IPS-20b (cell line): ENCODE measurements at regions not wholly inside any gene's neighbourhood (a gene's known extent, or its start where the extent isn't known, plus 50 kb on each side); places are given as distances from the start of the nearest gene placed in this dataset.
"Not testable (repeated sequence)": the region's sequence is repeated elsewhere in the genome, so short reads cannot be mapped to it uniquely, and the experiment has no call there.

Experiments
- H3K27ac ChIP-seq: one replicate; pipeline ENCODE4 v1.5.1; 2013; ENCODE audit warnings: low read length
- H3K27me3 ChIP-seq: 2 replicates; pipeline ENCODE4 v1.6.1; 2013; ENCODE audit warnings: mild to moderate bottlenecking, low read length, inconsistent platforms; ENCODE audit not compliant: insufficient read depth
- H3K36me3 ChIP-seq: 2 replicates; pipeline ENCODE4 v1.6.1; 2013; ENCODE audit warnings: low read depth, mild to moderate bottlenecking, inconsistent platforms, low read length, moderate library complexity; ENCODE audit not compliant: insufficient read depth
- H3K4me1 ChIP-seq: 2 replicates; pipeline ENCODE4 v1.6.1; 2013; ENCODE audit warnings: mild to moderate bottlenecking, control low read depth, inconsistent platforms, low read length, moderate library complexity; ENCODE audit not compliant: insufficient read depth
- H3K4me3 ChIP-seq: 2 replicates; pipeline ENCODE4 v1.5.1; 2013; ENCODE audit warnings: mild to moderate bottlenecking, low read length, inconsistent platforms
- H3K9ac ChIP-seq: 2 replicates; pipeline ENCODE4 v1.6.1; 2013; ENCODE audit warnings: low read depth, mild to moderate bottlenecking, inconsistent platforms, low read length, moderate library complexity
- H3K9me3 ChIP-seq: 2 replicates; pipeline ENCODE4 v1.6.1; 2013; ENCODE audit warnings: mild to moderate bottlenecking, low read depth, low read length, inconsistent platforms; ENCODE audit not compliant: insufficient read depth

DNA sequence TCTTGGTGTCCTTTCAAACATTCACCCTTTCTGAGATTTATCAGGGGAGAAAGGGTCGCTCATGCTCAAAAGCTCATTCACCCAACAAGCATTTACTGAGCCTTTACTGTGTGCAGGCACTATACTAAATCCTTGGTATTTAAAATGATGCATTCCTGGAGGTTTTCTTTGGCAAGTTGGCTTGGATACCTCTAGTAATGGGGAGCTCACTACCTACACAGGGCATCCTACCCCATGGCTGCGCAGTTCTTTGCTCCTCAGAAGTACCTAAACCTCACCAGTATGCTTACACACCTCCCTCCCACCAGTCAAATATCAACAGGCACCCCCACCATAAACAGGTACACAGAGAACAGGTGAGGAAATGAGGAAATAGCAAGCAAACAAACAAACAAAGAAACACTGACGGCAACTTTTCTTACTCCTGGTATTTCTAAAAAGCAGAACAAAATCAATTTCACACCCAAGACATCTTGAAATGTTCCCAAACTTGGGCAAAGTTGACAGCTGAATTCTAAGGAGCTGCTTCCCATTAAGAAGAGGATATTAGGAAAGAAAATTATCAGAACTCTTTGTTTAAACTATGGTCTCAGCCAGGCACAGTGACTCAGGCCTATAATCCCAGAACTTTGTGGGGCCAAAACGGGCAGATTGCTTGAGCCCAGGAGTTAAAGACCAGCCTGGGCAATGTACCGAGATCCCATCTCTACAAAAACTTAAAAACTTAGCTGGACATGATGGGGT is 104.8 kb downstream of the PSMG1 start:
- no peak overlapping the region for H3K27ac ChIP-seq
- H3K9ac ChIP-seq: no peak overlapping the region
- H3K27me3 ChIP-seq: peaks cover 20% of the 10 kb centered on the region; the same call in 1 of the 2 replicates
- H3K4me3 ChIP-seq: no peak overlapping the region
- H3K36me3 ChIP-seq: no peaks in the 10 kb centered on the region
- H3K9me3 ChIP-seq: peaks cover 8% of the 10 kb centered on the region
- H3K4me1 ChIP-seq: peaks cover 5% of the 10 kb centered on the region; the same call in 1 of the 2 replicates

DNA sequence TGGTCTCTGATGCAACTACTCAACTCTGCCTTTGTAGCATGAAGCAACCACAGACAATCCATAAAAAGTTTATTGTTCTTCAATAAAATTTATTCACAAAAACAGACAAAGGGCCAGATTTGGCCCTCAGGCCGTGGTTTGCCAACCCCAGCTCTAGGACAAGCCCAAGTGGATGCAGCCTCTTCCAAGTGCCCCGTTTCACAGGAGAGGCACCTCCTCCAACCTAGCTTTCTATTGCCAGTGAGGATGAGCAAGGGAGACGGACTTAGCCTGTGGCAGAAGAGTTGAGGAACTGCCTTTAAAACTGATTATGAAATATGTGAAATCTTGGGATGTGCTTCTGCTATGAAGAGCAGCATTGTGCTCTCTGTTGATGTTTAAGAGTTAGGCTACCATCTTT is 105.4 kb downstream of the PSMG1 start:
- no peaks in the 10 kb centered on the region for H3K36me3 ChIP-seq
- H3K27me3 ChIP-seq: peaks cover 20% of the 10 kb centered on the region; the same call in 1 of the 2 replicates
- peaks cover 8% of the 10 kb centered on the region for H3K9me3 ChIP-seq
- H3K9ac ChIP-seq: no peak overlapping the region
- no peak overlapping the region for H3K4me3 ChIP-seq
- no peak overlapping the region for H3K27ac ChIP-seq
- peaks cover 5% of the 10 kb centered on the region; the same call in 1 of the 2 replicates for H3K4me1 ChIP-seq

GRCh38 chr21:39074508-39074907 is 108.7 kb downstream of the PSMG1 start:
- no peaks in the 10 kb centered on the region for H3K4me1 ChIP-seq
- no peaks in the 10 kb centered on the region for H3K36me3 ChIP-seq
- no peak overlapping the region for H3K27ac ChIP-seq
- no peak overlapping the region for H3K9ac ChIP-seq
- peaks cover 20% of the 10 kb centered on the region; the same call in 1 of the 2 replicates for H3K27me3 ChIP-seq
- H3K9me3 ChIP-seq: peaks cover 8% of the 10 kb centered on the region
- no peak overlapping the region for H3K4me3 ChIP-seq

- no peak overlapping the region for H3K4me3 ChIP-seq
- H3K9ac ChIP-seq: no peak overlapping the region
- H3K27ac ChIP-seq: no peak overlapping the region
- no peaks in the 10 kb centered on the region for H3K36me3 ChIP-seq
- H3K4me1 ChIP-seq: no peaks in the 10 kb centered on the region
- H3K27me3 ChIP-seq: peaks cover 20% of the 10 kb centered on the region; the same call in 1 of the 2 replicates
- H3K9me3 ChIP-seq: peaks cover 8% of the 10 kb centered on the region
Observed at GRCh38 chr21:39073717-39074116, 109.5 kb downstream of the PSMG1 start.

- Histone ChIP-seq H3K4me3 (no peak overlapping the region), H3K27me3 (peaks cover 20% of the 10 kb centered on the region; the same call in 1 of the 2 replicates), H3K36me3 (no peaks in the 10 kb centered on the region), H3K9me3 (peaks cover 8% of the 10 kb centered on the region), H3K27ac (no peak overlapping the region), H3K4me1 (no peaks in the 10 kb centered on the region), H3K9ac (no peak overlapping the region)
Observed at GRCh38 chr21:39073063-39073462, 110.2 kb downstream of the PSMG1 start.

DNA sequence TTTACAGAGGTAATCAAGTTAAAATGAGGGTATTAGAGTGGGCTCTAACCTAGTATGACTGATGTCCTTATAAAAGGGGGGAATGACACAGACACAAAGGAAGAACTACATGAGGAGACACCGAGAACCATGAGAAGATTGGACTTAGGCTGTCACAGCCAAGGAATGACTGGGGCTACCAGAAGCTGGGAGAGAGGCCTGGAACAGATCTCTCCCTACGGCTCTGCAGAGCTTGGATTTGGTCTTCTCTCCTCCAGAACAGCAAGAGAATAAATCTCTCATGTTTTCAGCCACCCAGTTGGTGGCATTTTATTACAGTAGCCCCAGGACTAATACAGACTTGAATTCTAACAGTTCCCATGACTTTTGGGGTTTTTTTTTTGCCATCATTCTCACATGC is 110.8 kb downstream of the PSMG1 start:
- no peaks in the 10 kb centered on the region for H3K36me3 ChIP-seq
- H3K4me1 ChIP-seq: no peaks in the 10 kb centered on the region
- H3K27ac ChIP-seq: no peak overlapping the region
- no peak overlapping the region for H3K9ac ChIP-seq
- no peak overlapping the region for H3K4me3 ChIP-seq
- peaks cover 20% of the 10 kb centered on the region; the same call in 1 of the 2 replicates for H3K27me3 ChIP-seq
- peaks cover 8% of the 10 kb centered on the region for H3K9me3 ChIP-seq

DNA sequence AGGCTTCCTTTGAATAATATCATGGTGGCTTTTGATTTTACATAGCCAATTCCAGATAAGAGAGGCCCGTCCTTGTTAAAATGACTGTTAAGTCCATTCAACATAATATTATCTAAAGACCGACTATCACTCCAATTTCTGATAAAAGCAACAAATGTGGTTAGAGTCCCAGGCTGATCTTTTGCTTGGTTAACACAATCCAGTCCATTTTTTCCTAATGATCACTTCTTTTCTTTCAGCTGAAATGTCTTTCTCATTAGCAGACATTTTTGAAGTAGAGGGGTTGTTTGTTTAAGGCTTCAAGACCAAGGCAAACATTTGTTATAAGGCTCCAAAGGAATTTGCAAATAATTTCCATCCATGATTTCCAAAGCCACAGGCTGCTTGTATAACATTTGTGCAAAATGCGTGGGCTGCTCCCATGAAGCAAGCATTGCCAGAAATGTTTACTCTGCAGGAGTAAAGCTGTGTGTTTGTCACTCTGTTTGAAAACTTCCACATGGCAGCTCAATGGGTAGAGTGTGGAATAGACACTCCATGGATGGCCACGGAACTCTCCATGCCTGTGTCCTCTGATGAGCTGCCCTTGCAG is 111.5 kb downstream of the PSMG1 start:
- Histone ChIP-seq H3K36me3 (no peaks in the 10 kb centered on the region), H3K9me3 (peaks cover 8% of the 10 kb centered on the region), H3K9ac (no peak overlapping the region), H3K4me3 (no peak overlapping the region), H3K27ac (no peak overlapping the region), H3K27me3 (peaks cover 18% of the 10 kb centered on the region; the same call in 1 of the 2 replicates), H3K4me1 (no peaks in the 10 kb centered on the region)

- H3K9ac ChIP-seq, H3K27ac ChIP-seq, H3K4me3 ChIP-seq, H3K27me3 ChIP-seq, H3K36me3 ChIP-seq, H3K9me3 ChIP-seq, H3K4me1 ChIP-seq: not testable (repeated sequence)
Observed at GRCh38 chr21:39069856-39070255, 113.4 kb downstream of the PSMG1 start.

DNA sequence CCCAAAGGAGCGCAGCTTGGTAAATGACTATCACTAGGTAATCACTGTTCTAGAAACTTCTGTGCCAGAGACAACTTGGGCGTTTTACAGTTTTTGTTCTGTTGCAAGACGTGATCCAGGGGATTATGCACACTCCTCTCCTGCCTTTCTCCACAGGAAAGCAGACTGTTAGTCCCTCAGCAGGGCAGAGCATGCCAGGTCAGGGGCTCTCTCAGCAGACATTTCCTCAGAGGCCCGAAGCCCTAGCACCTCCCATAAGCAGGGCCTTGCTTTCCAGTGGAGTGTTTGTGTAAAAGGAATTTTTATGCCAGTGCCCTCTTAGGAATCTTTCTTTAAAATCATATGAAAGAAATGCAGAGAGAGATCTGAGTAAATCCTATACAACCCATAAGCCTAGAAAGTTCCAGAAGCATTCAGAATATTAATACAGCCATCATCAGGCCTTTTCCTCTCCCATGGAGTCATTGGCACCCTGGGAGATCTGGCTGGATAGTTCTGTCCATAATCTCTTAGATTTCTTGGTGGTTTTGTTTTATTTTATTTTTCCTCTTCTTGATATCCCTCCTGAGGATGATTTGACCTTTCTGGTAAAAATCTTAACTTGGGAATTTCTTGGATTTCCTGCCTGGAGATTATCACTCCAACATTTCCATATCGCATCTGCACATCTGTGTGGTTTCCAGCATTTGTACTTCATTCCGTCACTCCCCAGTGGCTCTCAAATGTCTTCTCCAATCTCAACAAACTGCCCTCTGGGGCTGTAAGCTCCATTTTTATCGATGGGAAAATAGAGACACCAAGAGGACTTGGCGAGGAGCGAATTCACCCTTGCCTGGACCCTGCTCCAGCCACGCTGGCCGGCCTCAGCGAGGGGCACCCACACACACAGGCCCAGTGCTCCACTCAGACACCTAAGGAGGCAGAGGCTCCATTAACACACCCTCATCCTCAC is 116.1 kb downstream of the PSMG1 start:
- Histone ChIP-seq H3K9ac (no peak overlapping the region), H3K9me3 (peaks cover 4% of the 10 kb centered on the region; the same call in 1 of the 2 replicates), H3K36me3 (no peaks in the 10 kb centered on the region), H3K27ac (no peak overlapping the region), H3K27me3 (no peaks in the 10 kb centered on the region), H3K4me3 (no peak overlapping the region), H3K4me1 (no peaks in the 10 kb centered on the region)

- Histone ChIP-seq H3K9ac (no peak overlapping the region), H3K36me3 (no peaks in the 10 kb centered on the region), H3K4me3 (no peak overlapping the region), H3K27ac (no peak overlapping the region), H3K4me1 (no peaks in the 10 kb centered on the region), H3K27me3 (no peaks in the 10 kb centered on the region), H3K9me3 (peaks cover 4% of the 10 kb centered on the region; the same call in 1 of the 2 replicates)
Observed at GRCh38 chr21:39065917-39066316, 117.3 kb downstream of the PSMG1 start.

DNA sequence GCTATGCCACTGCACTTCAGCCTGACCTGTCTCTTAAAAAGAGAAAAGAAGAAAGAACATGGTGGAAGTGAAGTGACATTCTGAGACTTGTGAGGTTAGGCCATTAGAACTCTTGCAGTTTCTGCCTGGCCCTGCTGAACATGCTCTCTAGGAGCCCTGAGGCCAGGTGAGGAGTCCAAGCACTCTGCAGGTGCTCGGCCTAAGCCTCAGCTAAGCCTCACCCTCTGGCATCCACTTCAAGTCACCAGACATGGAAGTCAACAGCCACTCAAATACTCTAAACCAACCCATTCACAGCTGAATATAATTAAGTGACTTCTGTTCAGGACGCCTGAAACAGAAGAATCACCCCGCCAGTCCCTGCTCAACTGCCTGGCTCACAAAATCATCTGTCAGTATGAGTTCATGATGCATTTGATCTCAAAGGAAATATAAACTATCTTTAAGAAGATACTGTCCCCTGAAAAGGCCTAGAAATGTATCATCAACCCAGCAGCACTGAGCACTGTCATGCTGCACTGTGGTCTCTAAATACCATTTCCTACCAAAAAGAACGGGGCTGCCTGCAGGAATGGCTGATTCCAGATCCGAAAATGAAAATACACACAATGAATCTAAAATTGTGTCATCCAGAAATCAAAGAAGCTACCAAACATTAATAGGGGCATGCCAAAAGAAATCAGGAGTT is 118.8 kb downstream of the PSMG1 start:
- Histone ChIP-seq H3K36me3 (no peaks in the 10 kb centered on the region), H3K9me3 (peaks cover 4% of the 10 kb centered on the region; the same call in 1 of the 2 replicates), H3K4me3 (no peak overlapping the region), H3K4me1 (no peaks in the 10 kb centered on the region), H3K27me3 (no peaks in the 10 kb centered on the region), H3K27ac (no peak overlapping the region), H3K9ac (no peak overlapping the region)
